Ovary (tissue), 7 donors: ENCODE measurements at regions not wholly inside any gene's neighbourhood (a gene's known extent, or its start where the extent isn't known, plus 50 kb on each side); places are given as distances from the start of the nearest gene placed in this dataset.

Experiments
- DNase-seq, 5 donors: peaks; one replicate each; pipeline ENCODE4 v3.0.0-alpha.2; 2019 to 2020
- H3K27ac ChIP-seq, 2 donors: fragments of 200-600 bp; one replicate each; pipeline versions ENCODE4 v1.5.1 to v1.8.0; 2019 to 2022
- H3K27me3 ChIP-seq: fragments of 200-600 bp; one replicate; pipeline ENCODE4 v1.8.0; 2022
- H3K36me3 ChIP-seq: fragments of 200-600 bp; sonication (generic); one replicate; pipeline ENCODE4 v1.5.1; 2019
- H3K4me1 ChIP-seq: one replicate; pipeline ENCODE4 v1.8.1; 2013; ENCODE audit warnings: mild to moderate bottlenecking, moderate library complexity; ENCODE audit not compliant: insufficient read depth
- H3K4me3 ChIP-seq: fragments of 200-600 bp; sonication (generic); one replicate; pipeline ENCODE4 v1.5.1; 2017
- H3K9me3 ChIP-seq, 2 donors: fragments of 200-600 bp in 1 of 2; sonication (generic) in 1 of 2; one replicate each; pipeline versions ENCODE4 v1.5.1 to v1.8.1; 2013 to 2019; ENCODE audit warnings: mild to moderate bottlenecking in 1 of 2, moderate library complexity in 1 of 2
- CTCF ChIP-seq, 3 donors: fragments of 450-650 bp in 2 of 3; fragments of 200-600 bp in 1 of 3; IDR thresholded peaks; one replicate each; pipeline versions ENCODE4 v1.5.1 to v1.8.0; 2016 to 2022; ENCODE audit warnings: antibody characterized with exemption in 3 of 3, mild to moderate bottlenecking in 1 of 3
- EP300 ChIP-seq: sonication (generic); formaldehyde crosslinking; IDR thresholded peaks from one replicate; pipeline ENCODE4 v1.6.1; 2017; ENCODE audit warnings: antibody characterized with exemption
- POLR2A ChIP-seq: fragments of 450-650 bp; IDR thresholded peaks from one replicate; pipeline ENCODE4 v1.6.1; 2017; ENCODE audit warnings: antibody characterized with exemption, mild to moderate bottlenecking, moderate library complexity
- WGBS, 3 donors: extraction: QIAGEN DNeasy Blood & Tissue Kit in 1 of 3; methylation state at CpG; one replicate each; pipeline versions ENCODE4 v1.1.5 to v1.1.7; 2013 to 2017; 5-methylcytosine and 5-hydroxymethylcytosine counted together
- intact Hi-C, 4 donors: fragments of 100-400 bp; cut with DNase I; formaldehyde crosslinking; loops; one replicate each; pipeline versions ENCODE4 v1.11.0 to v1.15.1; 2022 to 2023
- donor health status: DM: no; HTN: no; CAD: no; lungs with moderate emphysema.
- donor health status: DM: no; HTN: no; CAD: no.
- donor health status: Bipolar disorder and iron deficiency.
- donor health status: DM: no; HTN: no; CAD: no.
- donor health status: DM: yes; HTN: yes; CAD: no.

GRCh38 chr2:12270876-12271588 lies 445.7 kb upstream of the TRIB2 start:
- TF ChIP-seq POLR2A: no peak
- no peak for TF ChIP-seq EP300
- TF ChIP-seq CTCF (IDR thresholded peaks at IDR 0.05): no peak
- 52 to 79% (median 74%) methylated on average over 4 of the region's 4 CpGs for WGBS, 3 donors
- no peak overlapping the region for H3K4me3 ChIP-seq
- no peaks in the 10 kb centered on the region for H3K9me3 ChIP-seq
- no peak for DNase-seq
- H3K27ac ChIP-seq: no peak overlapping the region
- no peaks in the 10 kb centered on the region for H3K4me1 ChIP-seq
- intact Hi-C loops: no loop called here
- H3K27me3 ChIP-seq: no peaks in the 10 kb centered on the region
- H3K36me3 ChIP-seq: no peaks in the 10 kb centered on the region

- WGBS, 3 donors: 53 to 67% (median 54%) methylated on average over 1 of the region's 1 CpG
- TF ChIP-seq POLR2A (no peak), CTCF (IDR thresholded peaks at IDR 0.05) (no peak), EP300 (no peak)
- H3K4me3 ChIP-seq: no peak overlapping the region
- peaks cover under 1% of the 10 kb centered on the region for H3K4me1 ChIP-seq
- DNase-seq: no peak
- no peaks in the 10 kb centered on the region for H3K9me3 ChIP-seq
- H3K27ac ChIP-seq: no peak overlapping the region
- H3K27me3 ChIP-seq: no peaks in the 10 kb centered on the region
- H3K36me3 ChIP-seq: no peaks in the 10 kb centered on the region
- intact Hi-C loops: no loop called here
Observed at GRCh38 chr2:12271589-12271984, 445.1 kb upstream of the TRIB2 start.

DNA sequence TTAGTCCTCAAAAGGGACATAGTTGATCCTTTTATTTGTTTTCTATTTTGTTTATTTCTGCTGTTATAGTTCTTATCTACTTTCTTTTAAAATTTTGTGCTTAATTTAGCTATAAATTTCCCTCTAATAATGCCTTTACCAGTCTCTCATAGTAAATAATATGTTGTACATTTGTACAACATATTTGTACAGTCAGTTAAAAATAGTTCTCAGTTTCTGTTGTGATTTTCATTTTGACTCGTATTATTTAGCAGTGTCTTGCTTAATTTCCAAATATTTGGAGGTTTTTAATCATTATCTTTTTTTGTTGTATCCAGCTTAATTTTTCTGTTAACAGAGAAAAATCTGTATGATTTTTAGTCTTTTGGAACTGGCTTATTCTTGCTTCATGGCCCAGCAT lies 443.6 kb upstream of the TRIB2 start:
- no peaks in the 10 kb centered on the region for H3K9me3 ChIP-seq
- DNase-seq: no peak
- intact Hi-C loops: no loop called here
- 0 to 73% (median 30%) methylated on average over 1 of the region's 1 CpG for WGBS, 3 donors
- no peak overlapping the region for H3K27ac ChIP-seq
- no peak overlapping the region for H3K4me3 ChIP-seq
- H3K4me1 ChIP-seq: peaks cover 9% of the 10 kb centered on the region
- H3K36me3 ChIP-seq: no peaks in the 10 kb centered on the region
- no peak for TF ChIP-seq CTCF (IDR thresholded peaks at IDR 0.05)
- no peak for TF ChIP-seq POLR2A
- no peak for TF ChIP-seq EP300
- no peaks in the 10 kb centered on the region for H3K27me3 ChIP-seq

GRCh38 chr2:12274591-12274990 lies 442.1 kb upstream of the TRIB2 start:
- Histone ChIP-seq H3K4me1 (peaks cover 9% of the 10 kb centered on the region), H3K27ac (no peak overlapping the region), H3K9me3 (no peaks in the 10 kb centered on the region), H3K27me3 (no peaks in the 10 kb centered on the region), H3K4me3 (no peak overlapping the region), H3K36me3 (no peaks in the 10 kb centered on the region)
- intact Hi-C loops: no loop called here
- TF ChIP-seq EP300: no peak
- no peak for TF ChIP-seq POLR2A
- TF ChIP-seq CTCF (IDR thresholded peaks at IDR 0.05): no peak
- WGBS, 3 donors: 75 to 84% (median 79%) methylated on average over 1 of the region's 1 CpG
- no peak for DNase-seq
